ENCODE measurements at regions not wholly inside any gene's neighbourhood (a gene's known extent, or its start where the extent isn't known, plus 50 kb on each side); places are given as distances from the start of the nearest gene placed in this dataset.

DNA sequence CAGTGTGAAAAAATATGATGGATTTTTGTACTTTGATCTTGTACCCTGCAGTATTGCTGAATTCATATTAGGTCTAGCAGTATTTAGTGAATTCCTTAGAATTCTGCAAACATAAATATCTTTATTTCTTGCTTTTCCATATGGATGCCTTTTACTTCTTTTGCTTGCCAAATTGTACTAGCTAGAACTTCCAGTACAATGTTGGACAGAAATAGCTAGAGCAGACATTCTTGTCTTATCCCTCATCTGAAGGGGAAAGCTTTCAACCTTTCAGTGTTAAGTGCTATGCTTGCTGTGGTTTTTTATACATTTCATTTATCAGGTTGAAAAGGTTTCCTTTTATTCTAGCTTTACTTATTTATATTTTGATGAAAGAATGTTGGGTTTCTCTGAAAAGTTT lies 1321.9 kb upstream of the CHAC2 start:
- intact Hi-C loops (cut with DNase I; ENCODE audit: low total_unique reads), result no loop called here

DNA sequence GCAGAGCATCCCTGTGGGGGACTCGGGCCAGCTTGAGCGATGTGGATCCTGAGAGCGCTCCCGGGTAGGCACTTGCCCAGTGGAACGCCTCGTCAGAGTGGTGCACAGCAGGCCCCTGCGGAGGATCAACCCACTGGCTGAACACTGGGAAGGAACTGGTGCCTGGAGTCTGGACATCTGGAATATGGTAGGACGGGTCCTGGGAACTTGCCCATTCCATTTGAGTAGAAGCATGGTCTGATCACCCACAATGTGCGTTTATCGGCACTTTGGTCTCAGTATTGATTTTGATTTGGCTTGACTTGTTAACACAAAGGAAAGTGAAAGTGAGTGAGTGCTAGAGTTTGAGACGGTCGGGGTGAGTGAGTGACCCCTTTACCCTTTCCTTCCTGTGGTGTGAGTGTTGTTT lies 1336.2 kb upstream of the CHAC2 start:
- DNase-seq, result no peak
- H3K36me3 ChIP-seq, result no peaks in the 10 kb centered on the region
- intact Hi-C loops (cut with DNase I; ENCODE audit: low total_unique reads), result no loop called here
- H3K4me3 ChIP-seq, result no peak overlapping the region
- no peaks in the 10 kb centered on the region for H3K9me3 ChIP-seq
- no peaks in the 10 kb centered on the region for H3K4me1 ChIP-seq
- no peak for TF ChIP-seq POLR2A (IDR thresholded peaks at IDR 0.05)
- TF ChIP-seq, protein P1, sequence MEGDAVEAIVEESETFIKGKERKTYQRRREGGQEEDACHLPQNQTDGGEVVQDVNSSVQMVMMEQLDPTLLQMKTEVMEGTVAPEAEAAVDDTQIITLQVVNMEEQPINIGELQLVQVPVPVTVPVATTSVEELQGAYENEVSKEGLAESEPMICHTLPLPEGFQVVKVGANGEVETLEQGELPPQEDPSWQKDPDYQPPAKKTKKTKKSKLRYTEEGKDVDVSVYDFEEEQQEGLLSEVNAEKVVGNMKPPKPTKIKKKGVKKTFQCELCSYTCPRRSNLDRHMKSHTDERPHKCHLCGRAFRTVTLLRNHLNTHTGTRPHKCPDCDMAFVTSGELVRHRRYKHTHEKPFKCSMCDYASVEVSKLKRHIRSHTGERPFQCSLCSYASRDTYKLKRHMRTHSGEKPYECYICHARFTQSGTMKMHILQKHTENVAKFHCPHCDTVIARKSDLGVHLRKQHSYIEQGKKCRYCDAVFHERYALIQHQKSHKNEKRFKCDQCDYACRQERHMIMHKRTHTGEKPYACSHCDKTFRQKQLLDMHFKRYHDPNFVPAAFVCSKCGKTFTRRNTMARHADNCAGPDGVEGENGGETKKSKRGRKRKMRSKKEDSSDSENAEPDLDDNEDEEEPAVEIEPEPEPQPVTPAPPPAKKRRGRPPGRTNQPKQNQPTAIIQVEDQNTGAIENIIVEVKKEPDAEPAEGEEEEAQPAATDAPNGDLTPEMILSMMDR (IDR thresholded peaks at IDR 0.05), result no peak
- no peak overlapping the region for H3K27ac ChIP-seq
- no peaks in the 10 kb centered on the region for H3K27me3 ChIP-seq

More for the DNA sequence above, 1321.9 kb upstream of the CHAC2 start:
- H3K9me3 ChIP-seq, result no peaks in the 10 kb centered on the region
- no peaks in the 10 kb centered on the region for H3K4me1 ChIP-seq
- no peak for TF ChIP-seq POLR2A (IDR thresholded peaks at IDR 0.05)
- TF ChIP-seq, protein P1 (IDR thresholded peaks at IDR 0.05), result no peak
- H3K4me3 ChIP-seq, result no peak overlapping the region
- DNase-seq, result no peak
- no peaks in the 10 kb centered on the region for H3K36me3 ChIP-seq
- no peak overlapping the region for H3K27ac ChIP-seq
- H3K27me3 ChIP-seq, result no peaks in the 10 kb centered on the region

DNA sequence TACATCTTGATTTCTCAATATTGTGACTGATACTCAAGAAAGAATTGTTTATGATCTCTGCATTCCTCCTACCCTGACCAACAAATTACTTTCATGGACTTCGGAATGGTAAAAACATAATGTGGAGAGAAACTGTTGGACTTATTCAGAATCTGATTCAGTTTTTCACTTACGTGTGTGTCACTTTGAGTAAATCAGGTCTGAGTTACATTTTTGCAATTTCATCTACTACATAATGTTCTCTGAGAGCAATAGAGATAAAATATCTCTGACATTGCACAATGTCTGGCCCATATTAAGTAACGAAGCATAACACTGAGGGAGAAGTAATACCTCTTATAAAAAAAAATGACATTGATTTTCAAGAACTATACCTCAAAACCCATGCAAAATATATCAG lies 1337.9 kb upstream of the CHAC2 start:
- DNase-seq, result no peak
- no peak overlapping the region for H3K27ac ChIP-seq
- TF ChIP-seq POLR2A (IDR thresholded peaks at IDR 0.05), result no peak
- TF ChIP-seq, protein P1 (IDR thresholded peaks at IDR 0.05), result no peak
- no peaks in the 10 kb centered on the region for H3K4me1 ChIP-seq
- intact Hi-C loops (cut with DNase I; ENCODE audit: low total_unique reads), result no loop called here
- no peaks in the 10 kb centered on the region for H3K36me3 ChIP-seq
- no peaks in the 10 kb centered on the region for H3K27me3 ChIP-seq
- H3K9me3 ChIP-seq, result no peaks in the 10 kb centered on the region
- H3K4me3 ChIP-seq, result no peak overlapping the region

DNA sequence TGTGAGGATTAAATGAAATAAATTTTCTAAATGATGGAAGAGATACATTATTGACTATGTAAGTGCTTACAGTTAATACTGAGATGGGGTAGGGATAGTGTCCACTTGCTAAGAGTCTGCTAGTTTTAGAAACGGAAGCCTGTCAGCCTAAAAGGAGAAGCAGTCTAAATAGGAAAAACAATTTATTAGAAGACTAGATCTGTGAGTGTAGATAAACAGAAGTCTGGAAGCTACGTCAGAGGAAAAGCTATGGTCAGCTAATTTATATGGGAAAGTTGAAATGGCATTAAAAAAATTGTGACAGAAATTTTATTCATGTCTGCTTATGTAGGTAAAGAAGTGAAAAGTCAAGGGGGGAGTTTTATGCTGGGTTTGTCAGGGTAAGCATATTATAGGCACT lies 1338.4 kb upstream of the CHAC2 start:
- Histone ChIP-seq H3K4me3 (no peak overlapping the region), H3K27ac (no peak overlapping the region), H3K27me3 (no peaks in the 10 kb centered on the region), H3K4me1 (no peaks in the 10 kb centered on the region), H3K36me3 (no peaks in the 10 kb centered on the region), H3K9me3 (no peaks in the 10 kb centered on the region)
- DNase-seq, result no peak
- intact Hi-C loops (cut with DNase I; ENCODE audit: low total_unique reads), result no loop called here
- TF ChIP-seq, protein P1 (IDR thresholded peaks at IDR 0.05), result no peak
- TF ChIP-seq POLR2A (IDR thresholded peaks at IDR 0.05), result no peak

DNA sequence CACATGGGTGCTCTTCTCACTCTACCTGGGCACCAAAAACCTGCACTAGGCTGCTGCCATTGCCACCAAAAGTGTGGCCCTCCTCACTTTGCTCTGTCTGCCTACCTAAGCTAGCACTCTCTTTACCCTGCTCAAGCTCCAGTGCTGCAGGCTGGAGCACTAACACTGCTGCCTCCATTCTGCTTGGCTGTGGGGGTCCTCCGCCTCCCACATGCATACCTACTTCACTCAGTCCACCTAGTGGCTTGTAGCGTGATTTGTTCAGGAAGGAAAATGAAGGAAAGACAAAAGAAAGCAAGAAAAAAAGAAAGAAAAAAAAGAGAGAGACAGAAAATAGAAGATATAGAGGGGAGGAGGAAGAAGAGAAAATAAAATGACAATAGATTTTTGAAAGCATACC lies 1339.4 kb upstream of the CHAC2 start:
- H3K36me3 ChIP-seq, result no peaks in the 10 kb centered on the region
- TF ChIP-seq, protein P1 (IDR thresholded peaks at IDR 0.05), result no peak
- no peak for TF ChIP-seq POLR2A (IDR thresholded peaks at IDR 0.05)
- no peaks in the 10 kb centered on the region for H3K27me3 ChIP-seq
- H3K4me1 ChIP-seq, result no peaks in the 10 kb centered on the region
- H3K9me3 ChIP-seq, result no peaks in the 10 kb centered on the region
- H3K27ac ChIP-seq, result no peak overlapping the region
- H3K4me3 ChIP-seq, result no peak overlapping the region
- no peak for DNase-seq
- intact Hi-C loops (cut with DNase I; ENCODE audit: low total_unique reads), result no loop called here
